ENCODE measurements at regions not wholly inside any gene's neighbourhood (a gene's known extent, or its start where the extent isn't known, plus 50 kb on each side); places are given as distances from the start of the nearest gene placed in this dataset.
"Not testable (repeated sequence)": the region's sequence is repeated elsewhere in the genome, so short reads cannot be mapped to it uniquely, and the experiment has no call there.

- no peak for DNase-seq
These were observed 209.8 kb upstream of the MYO3A start for GRCh38 chr10:25724241-25724640.

GRCh38 chr10:25725917-25726716 is 207.9 kb upstream of the MYO3A start:
- peak; percentile 28 for DNase-seq

GRCh38 chr10:25738776-25739175 is 195.3 kb upstream of the MYO3A start:
- DNase-seq = no peak

GRCh38 chr10:25743832-25744231 is 190.2 kb upstream of the MYO3A start:
- DNase-seq = no peak

- DNase-seq = no peak
These were observed 189.5 kb upstream of the MYO3A start for GRCh38 chr10:25744574-25744973.

GRCh38 chr10:25745976-25746375 is 188.1 kb upstream of the MYO3A start:
- DNase-seq = no peak

- no peak for DNase-seq
These were observed 186.9 kb upstream of the MYO3A start for GRCh38 chr10:25747084-25747483.

- DNase-seq = no peak
These were observed 185.5 kb upstream of the MYO3A start for GRCh38 chr10:25748509-25748908.

- no peak for DNase-seq
These were observed 180.3 kb upstream of the MYO3A start for GRCh38 chr10:25753776-25754175.

GRCh38 chr10:25755874-25756273 is 178.2 kb upstream of the MYO3A start:
- not testable (repeated sequence) for DNase-seq

GRCh38 chr10:25756784-25757183 is 177.2 kb upstream of the MYO3A start:
- DNase-seq = no peak

GRCh38 chr10:25758041-25758457 is 176.0 kb upstream of the MYO3A start:
- no peak for DNase-seq

- no peak for DNase-seq
These were observed 175.5 kb upstream of the MYO3A start for GRCh38 chr10:25758511-25758910.

GRCh38 chr10:25761937-25762336 is 172.1 kb upstream of the MYO3A start:
- no peak for DNase-seq

- no peak for DNase-seq
These were observed 167.8 kb upstream of the MYO3A start for GRCh38 chr10:25766213-25766612.

GRCh38 chr10:25766687-25767221 is 167.3 kb upstream of the MYO3A start:
- DNase-seq = no peak

- DNase-seq = no peak
These were observed 165.9 kb upstream of the MYO3A start for GRCh38 chr10:25768167-25768566.

- DNase-seq = no peak
These were observed 155.4 kb upstream of the MYO3A start for GRCh38 chr10:25778646-25779045.

- DNase-seq = no peak
These were observed 147.9 kb upstream of the MYO3A start for GRCh38 chr10:25786161-25786560.

- no peak for DNase-seq
These were observed 147.1 kb upstream of the MYO3A start for GRCh38 chr10:25786899-25787298.

GRCh38 chr10:25797888-25798429 is 136.1 kb upstream of the MYO3A start:
- no peak for DNase-seq

- DNase-seq = no peak
These were observed 129.5 kb upstream of the MYO3A start for GRCh38 chr10:25804505-25804904.

GRCh38 chr10:25805986-25806385 is 128.0 kb upstream of the MYO3A start:
- DNase-seq = no peak

GRCh38 chr10:25808372-25808771 is 125.7 kb upstream of the MYO3A start:
- DNase-seq = no peak
